GM18499 (cell line): ENCODE measurements at regions not wholly inside any gene's neighbourhood (a gene's known extent, or its start where the extent isn't known, plus 50 kb on each side); places are given as distances from the start of the nearest gene placed in this dataset.

ENCODE experiments used
- ATAC-seq: cut with Tn5 transposase; IDR thresholded peaks from one replicate; pipeline ENCODE4 v1.9.1; 2021; ENCODE audit warnings: moderate number of reproducible peaks; ENCODE audit not compliant: insufficient read depth, unreplicated experiment

DNA sequence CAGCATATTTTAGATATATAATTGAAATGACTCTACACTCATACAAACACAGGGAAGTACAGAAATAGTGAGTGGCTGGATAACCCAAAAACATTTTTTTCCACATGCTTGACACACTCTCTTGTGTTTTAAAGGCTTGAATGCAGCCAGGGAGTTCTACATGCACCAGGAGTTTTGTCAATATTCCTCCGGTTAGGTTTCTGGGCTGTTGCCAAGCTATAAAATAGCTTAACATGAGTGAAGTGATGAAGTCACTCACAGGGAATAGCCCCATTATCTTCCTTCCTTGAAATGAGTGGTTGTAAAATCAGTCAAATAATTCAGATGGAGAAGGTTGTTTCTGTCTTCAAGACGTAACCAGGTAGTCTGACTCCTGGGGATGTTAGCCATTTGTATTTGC is 582.7 kb downstream of the SLC6A15 start:
- no peak for ATAC-seq

DNA sequence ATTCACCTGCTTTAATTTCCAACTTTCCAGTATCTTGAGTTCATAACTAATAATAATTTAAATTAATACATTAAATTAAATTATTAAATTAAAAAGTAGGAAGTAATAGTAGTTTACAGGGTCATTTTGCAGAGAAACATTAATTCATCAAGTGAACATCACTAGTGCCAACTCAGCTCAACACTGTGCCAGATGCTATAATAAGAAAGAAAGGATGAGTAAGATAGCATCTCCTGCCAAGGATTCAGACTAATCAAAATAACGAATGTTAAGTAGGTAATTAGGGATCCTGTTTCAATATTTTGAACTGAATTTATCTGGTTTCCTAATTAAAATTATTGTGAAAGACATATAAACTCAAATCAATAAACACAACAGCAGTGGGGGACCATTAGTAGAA is 596.7 kb downstream of the SLC6A15 start:
- no peak for ATAC-seq

DNA sequence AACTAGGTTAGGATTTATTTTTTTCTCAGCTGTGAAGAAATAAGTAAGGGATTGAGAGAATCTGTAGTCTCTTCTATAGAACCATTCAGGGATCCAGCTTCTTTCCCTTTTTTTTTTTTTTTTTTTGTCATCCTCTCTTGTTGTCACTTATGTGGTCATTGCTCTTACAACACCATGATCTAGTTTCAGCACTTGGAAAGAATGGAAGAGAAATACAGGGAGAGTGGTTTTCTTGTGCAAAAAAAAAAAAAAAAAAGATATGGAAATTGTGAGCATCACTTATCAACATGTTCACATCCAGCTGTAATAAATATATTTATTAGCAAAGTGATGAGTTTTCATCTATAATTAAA is 599.3 kb downstream of the SLC6A15 start:
- ATAC-seq = no peak

DNA sequence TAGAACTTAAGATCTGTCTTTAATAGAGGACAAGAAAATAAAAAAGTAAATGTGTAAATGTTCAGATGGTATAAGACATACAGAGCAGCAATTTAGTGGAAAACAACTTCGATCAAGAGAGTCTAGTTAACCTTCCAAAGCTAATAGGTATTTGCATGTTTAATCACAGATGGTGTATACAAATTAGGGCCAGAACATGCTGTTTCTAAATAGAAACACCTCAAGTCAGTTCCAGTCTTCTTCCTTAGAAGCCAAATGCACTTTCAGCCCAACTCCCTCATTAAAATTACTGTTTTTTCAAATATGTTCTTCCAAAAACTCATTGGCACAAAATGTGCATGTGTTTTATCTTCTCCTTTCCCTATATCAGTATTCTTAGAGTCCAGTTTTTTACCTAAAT is 604.4 kb downstream of the SLC6A15 start:
- ATAC-seq = no peak

DNA sequence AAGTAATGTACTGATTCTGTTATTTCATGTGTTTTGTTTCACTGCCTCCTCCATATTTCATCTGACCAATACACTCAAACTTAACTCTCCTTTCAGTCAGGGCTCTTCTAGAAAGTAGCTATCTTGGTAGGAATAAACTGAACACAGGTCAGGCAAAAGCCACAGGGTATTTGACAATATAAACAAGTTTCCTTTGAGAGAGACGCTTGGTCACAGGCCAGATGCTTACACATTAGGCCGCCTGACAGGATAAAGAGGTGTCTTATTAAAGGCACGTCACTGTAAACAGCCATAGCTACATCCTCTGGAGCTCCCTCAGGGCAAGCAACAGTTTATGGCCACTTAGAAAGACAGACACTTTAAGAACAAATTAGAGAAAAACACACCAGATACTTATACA is 607.5 kb downstream of the SLC6A15 start:
- ATAC-seq = no peak

DNA sequence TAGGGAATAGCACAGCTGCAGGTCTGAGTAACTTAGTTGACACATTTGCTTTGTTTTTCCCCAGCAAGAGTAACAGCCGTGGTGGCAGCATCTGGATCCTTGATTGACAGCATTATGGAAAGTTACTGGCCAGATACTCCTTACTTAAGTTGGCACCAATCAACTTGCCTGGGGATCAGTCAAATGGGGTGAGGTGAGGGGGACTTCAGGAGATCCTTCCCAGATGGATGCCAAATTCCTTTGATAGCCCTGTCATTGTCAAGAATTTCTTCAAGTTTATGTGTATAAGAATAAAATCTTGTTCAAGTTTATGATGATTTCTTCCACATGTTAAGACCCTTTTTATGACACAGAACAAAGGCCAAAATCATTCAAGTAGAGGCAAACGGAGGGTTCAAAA is 618.4 kb downstream of the SLC6A15 start:
- ATAC-seq = no peak

DNA sequence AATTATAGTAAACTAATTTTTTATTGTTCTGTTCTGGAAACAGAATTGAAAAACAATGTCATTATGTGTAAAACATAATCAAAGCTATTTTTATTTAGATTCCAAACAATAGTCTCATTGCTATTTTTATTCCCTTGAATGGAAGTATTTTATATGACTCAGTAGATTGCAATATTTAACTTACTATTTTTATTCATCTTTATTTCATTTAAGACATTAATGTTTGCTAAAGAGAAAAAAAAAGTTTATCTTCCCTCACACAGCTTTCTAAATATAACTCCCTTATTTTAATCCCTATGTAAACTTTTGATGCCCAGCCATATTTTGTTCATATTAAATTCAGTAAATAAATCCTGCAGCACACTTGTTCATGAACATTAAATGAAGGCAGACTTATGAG is 622.4 kb downstream of the SLC6A15 start:
- no peak for ATAC-seq

DNA sequence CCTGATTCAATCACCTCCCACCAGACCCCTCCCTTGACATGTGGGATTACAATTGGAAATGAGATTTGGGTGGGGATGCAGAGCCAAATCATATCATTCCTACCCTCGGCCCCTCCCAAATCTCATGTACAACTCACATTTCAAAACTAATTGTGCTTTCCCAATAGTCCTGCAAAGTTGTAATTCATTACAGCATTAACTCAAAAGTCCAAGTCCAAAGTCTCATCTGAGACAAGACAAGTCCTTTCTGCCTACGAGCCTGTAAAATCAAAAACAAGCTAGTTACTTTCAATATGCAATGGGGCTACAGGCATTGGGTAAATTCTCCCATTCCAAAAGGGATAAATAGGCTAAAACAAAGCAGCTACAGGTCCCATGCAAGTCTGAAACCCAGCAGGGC is 634.6 kb downstream of the SLC6A15 start:
- ATAC-seq = no peak

DNA sequence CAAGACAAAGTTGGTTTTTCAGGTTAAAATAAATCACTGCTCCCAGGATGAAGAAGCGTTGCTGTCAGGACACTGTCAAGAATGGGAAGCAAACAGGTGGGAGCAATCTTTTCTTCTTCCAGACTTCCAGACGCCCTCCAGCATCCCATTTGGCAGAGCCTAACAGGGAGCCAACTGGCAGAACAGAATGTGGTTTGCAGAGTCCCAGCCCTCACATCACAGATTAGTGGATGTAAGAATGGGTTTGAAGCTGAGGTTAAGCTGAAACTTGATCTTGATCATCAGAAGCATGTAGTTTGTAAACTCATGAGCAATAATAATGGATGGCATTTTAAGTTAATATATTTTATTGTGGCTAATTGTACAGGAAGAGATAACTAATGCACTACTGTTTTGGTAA is 636.4 kb downstream of the SLC6A15 start:
- ATAC-seq = no peak

DNA sequence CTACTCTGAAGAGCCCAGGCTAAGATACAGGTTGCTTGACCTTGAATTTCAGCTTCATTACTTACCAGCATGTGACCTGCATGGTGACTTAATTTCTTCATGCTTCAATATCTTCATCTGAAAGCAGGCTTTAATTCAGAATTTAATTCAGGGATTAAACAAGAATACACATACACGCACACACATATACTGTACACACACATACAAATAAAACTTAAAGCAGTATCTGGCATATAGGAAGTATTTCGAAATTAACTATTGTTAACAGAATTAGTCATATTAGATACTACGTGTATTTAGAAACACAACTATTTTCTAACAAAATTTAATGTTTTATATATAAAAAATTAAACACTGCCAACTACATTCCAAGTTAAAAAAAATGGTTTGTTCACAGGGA is 640.3 kb downstream of the SLC6A15 start:
- ATAC-seq = no peak

DNA sequence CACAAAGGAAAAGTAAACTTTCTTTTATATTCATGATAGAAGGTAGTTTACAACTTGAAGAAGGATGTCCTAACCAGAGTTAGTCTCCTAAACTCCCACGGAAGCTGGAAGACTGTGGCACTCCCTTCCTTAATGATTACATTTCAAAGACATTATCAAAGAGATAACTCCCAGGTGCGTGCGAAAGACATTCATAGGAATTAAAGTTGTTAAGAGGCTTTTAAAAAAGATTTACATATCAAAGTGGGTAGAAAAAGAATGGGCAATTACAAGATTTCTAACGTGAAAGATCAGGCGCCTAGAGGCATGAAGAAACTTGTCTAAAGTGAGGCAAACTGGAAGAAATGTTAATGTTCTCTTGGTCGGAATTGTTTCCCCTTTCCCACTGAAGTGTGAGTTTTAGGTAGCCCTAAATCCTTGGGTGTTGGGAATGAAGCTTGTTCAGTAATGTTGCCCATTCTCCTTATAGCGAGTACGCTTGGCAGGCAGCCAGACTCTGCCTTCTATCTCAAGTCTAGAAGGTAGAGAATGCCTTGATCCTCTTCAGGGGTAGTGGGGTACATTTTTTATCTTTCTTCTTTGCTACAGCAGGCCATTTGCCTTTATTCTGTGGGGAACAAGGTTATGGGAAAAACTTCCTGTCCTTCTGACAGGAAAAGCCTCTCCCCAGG is 642.0 kb downstream of the SLC6A15 start:
- no peak for ATAC-seq

DNA sequence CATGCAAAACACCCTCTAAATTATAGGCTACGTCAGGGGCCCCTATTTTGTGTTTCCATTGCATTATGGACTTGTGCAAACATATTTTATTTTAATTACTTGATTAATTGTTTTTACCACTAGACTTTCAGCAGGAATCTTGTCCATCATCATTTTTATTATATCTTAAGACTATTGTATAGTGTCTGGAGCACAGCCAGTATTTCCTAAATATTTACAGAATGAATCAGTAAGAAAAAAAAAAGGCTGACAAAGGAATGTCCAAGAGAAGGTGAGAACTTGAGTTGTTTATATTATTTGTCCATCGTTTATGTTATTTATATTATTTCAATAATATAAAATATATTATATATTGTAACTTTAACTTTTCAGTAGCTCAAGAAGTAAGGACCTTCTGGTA is 664.7 kb downstream of the SLC6A15 start:
- no peak for ATAC-seq

DNA sequence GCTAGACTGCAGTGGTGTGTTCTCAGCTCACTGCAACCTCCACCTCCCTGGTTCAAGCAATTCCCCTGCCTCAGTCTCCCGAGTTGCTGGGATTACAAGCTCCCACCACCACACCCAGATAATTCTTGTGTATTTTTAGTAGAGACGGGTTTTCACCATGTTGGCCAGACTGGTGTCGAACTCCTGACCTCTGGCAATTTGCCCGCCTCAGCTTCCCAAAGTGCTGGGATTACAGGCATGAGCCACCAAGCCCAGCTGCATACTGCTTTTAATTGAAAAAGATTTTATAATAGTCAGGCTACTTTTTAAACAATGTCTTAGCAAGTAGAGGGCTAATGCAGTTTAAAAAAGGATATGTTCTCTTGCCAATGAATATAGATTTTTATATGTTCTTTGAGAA is 668.9 kb downstream of the SLC6A15 start:
- no peak for ATAC-seq

DNA sequence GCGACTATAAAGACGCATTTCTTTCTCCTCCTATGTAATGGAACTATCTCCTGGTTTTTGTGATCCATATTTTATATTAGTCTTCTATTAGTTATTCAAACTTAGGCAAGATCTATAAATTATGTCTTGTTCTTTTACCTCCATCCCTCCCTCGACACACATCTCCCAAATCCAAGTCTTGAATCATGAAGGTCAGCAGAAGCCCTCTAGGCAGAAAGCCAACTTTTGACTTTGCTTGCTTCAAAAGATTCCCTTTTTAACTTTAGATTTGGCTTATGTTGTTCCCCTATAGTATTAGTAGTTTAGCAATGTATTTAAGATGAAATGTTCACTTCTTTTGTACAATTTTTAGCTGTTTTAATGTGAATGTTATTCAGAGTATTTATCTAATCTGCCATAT is 689.8 kb downstream of the SLC6A15 start:
- no peak for ATAC-seq

DNA sequence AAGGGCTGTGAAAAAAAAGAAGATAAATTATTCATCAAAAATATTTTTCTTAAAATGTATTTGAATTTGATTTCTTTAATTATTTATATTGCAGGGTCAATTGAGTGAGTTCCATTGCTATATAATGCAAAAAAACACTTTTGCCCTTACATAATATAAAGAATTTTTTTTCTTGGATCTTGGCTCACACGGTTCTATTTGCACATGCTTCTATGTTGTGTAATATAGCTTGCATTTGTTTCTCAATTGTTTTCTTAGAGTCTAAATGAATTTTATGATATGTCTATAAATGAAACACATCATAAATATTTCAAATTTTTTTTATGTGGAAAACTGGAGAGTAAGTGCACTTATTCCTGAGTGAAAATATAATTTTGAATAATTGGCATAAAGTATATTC is 694.2 kb downstream of the SLC6A15 start:
- ATAC-seq = no peak

DNA sequence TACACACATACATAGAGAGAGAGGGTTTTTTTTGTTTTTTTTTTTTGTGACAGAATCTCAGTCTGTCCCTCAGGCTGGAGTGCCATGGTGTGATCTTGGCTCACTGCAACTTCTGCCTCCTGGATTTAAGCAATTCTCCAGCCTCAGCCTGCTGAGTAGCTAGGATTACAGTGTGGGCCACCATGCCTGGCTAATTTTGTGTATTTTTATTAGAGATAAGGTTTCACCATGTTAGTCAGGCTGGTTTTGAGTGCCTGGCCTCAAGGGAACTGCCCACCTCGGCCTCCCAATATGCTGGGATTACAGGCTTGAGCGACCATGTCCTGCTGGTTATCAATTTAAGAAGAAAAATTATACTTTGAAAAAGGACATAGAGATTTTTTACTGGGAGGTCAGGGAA is 710.6 kb downstream of the SLC6A15 start:
- ATAC-seq = no peak

DNA sequence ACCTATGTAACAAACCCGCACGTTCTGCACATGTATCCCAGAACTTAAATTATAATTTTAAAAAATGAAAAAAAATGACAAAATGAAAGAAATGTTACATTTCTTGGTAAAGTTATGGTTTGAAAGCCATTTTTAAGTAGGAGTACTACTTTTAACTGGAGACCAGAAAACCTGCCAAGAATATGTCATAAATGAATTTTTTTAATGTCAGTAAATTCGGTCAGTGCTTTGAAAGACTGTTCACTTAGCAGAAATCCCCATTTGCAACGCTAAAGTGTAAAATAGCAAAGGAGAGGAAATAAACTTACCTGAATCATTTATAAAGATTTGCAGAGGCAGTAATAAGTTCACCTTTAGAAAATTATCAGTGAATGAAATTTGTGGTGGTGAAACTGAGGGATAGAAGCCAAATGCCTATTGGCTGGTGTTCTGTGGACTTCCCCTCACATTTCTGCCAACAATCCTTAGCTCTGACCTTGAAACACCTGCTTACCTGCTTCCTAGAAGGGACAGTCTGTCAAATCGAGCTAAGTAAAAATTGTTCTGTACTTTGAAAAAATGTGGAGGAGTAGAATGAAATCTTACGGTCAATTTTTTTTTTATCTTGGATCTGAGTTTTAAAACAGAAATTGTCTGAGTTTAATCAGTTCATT is 714.2 kb downstream of the SLC6A15 start:
- ATAC-seq = no peak

DNA sequence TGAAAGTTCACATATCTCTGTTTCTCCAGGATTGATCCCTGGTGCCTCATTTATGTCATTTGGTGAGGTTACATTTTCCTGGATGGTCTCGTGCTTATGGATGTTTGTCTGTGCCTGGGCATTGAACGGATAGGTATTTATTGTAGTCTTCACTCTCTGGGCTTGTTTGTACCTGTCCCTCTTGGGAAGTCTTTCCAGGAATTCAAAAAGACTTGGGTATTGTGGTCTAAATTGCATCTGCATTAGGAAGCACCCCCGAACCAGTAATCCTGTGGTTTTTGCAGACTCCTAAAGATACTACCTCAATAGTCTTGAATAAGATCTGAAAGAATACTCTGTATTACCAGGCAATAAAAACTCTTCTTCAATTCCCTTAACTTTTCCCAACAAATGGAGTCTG is 720.8 kb downstream of the SLC6A15 start:
- no peak for ATAC-seq

DNA sequence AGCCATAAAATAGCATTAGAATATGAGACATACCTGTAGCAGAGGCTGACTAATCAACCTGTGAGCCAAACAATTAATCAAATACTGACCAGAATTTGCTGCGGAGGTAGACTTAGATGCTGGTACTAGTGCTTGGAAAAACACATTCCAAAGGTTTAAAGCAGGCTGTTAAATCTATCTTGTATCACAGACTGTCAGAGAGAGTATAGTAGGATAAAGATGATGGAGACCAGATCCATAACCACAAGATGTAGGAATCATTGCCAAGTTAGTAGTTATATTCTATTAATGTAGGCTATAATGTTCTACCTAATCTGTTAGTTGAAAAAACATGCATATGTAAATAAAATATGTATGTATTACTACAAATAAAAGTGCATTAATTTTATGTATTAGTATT is 726.2 kb downstream of the SLC6A15 start:
- ATAC-seq = no peak

DNA sequence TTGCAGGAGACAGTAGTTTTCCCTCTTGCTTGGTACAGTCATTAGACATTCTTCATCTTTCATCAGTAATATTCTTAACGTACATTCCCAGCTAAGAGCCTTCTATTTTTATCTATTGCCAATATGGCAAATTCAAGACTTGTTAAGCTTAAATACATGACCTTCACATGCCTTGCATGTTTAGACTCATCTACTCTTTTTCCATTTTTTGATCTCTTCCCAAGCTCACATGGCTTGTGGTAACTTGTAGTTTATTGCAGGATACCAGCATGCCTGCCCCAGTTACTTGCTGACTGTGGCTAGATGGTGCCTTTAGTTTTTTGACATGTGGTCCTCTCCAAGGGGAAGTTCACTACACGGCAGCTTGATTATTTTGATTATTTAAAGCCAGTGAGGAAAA is 729.0 kb downstream of the SLC6A15 start:
- no peak for ATAC-seq

DNA sequence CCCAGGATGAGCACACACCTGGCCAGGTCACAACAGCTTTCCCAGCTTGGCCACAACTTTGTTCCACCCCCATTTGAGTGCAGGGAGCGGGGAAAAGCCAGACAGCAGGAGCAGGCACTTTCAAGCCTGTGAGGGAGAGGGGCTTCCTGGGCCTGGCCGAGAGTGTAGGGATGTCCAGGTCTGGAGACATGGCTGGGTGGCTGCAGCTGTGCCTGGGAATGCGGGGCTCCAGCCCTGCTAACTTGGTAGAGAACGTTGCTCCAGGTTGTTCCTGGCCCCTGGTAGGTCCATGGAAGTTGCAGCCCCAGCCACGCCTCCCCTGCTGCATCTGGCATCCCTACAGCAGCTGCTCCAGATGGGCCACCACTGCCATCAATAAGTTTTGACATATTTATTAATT is 738.5 kb downstream of the SLC6A15 start:
- ATAC-seq = no peak

DNA sequence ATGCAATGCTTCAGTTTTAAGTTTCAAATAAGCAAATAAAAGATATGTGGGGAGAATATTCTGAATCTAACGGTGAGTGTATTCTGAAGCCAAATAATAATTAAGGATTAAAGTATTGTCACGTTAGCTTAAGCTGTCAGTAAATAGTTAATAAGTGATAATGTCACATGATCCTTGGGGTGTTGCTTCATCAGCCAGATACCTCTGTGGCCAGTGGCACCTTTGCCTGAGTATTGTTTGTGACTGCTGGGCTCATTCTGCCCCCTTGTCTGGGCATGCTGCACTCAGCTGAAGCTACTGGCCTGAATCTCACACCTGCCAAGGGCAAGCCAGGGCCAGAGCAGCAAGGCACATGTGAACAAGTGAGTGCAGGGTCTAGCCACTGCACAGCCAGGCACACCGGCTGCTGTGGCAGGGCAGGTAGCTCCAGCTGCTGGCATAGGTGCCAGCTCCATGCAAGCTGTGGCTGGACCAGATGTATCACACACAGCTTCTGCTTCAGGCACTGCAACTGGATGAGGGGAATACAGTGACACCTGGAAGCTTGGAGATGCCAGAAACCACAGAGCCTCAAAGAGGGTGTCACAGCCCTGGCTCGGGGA is 739.7 kb downstream of the SLC6A15 start:
- no peak for ATAC-seq
